NCI-H1105 (cell line): ENCODE measurements at regions not wholly inside any gene's neighbourhood (a gene's known extent, or its start where the extent isn't known, plus 50 kb on each side); places are given as distances from the start of the nearest gene placed in this dataset.

Experiments
- DNase-seq: peaks from one replicate; lab custom pipeline; 2025; lab: John Stamatoyannopoulos, UW

GRCh38 chr5:116848954-116849581 lies 274.4 kb upstream of the SEMA6A start:
- DNase-seq: no peak

GRCh38 chr5:116847960-116848359 lies 273.3 kb upstream of the SEMA6A start:
- no peak for DNase-seq

- no peak for DNase-seq
These were observed 269.4 kb upstream of the SEMA6A start for GRCh38 chr5:116844015-116844414.

- DNase-seq: no peak
These were observed 267.9 kb upstream of the SEMA6A start for GRCh38 chr5:116842514-116842961.

- no peak for DNase-seq
These were observed 267.1 kb upstream of the SEMA6A start for GRCh38 chr5:116841734-116842133.

- no peak for DNase-seq
These were observed 263.5 kb upstream of the SEMA6A start for GRCh38 chr5:116838011-116838536.

GRCh38 chr5:116834796-116835515 lies 260.3 kb upstream of the SEMA6A start:
- no peak for DNase-seq

GRCh38 chr5:116830079-116830478 lies 255.5 kb upstream of the SEMA6A start:
- DNase-seq: no peak

GRCh38 chr5:116827078-116827477 lies 252.5 kb upstream of the SEMA6A start:
- DNase-seq: no peak

- DNase-seq: no peak
These were observed 250.9 kb upstream of the SEMA6A start for GRCh38 chr5:116825486-116825885.

- DNase-seq: no peak
These were observed 250.3 kb upstream of the SEMA6A start for GRCh38 chr5:116824751-116825438.

- peak; percentile 47 for DNase-seq
These were observed 240.2 kb upstream of the SEMA6A start for GRCh38 chr5:116814626-116815385.

- DNase-seq: no peak
These were observed 239.3 kb upstream of the SEMA6A start for GRCh38 chr5:116813906-116814305.

GRCh38 chr5:116813356-116813755 lies 238.7 kb upstream of the SEMA6A start:
- DNase-seq: no peak

- no peak for DNase-seq
These were observed 236.3 kb upstream of the SEMA6A start for GRCh38 chr5:116810951-116811350.

GRCh38 chr5:116806836-116807235 lies 232.2 kb upstream of the SEMA6A start:
- DNase-seq: no peak

- no peak for DNase-seq
These were observed 224.8 kb upstream of the SEMA6A start for GRCh38 chr5:116799401-116799800.

GRCh38 chr5:116795189-116795588 lies 220.6 kb upstream of the SEMA6A start:
- no peak for DNase-seq

- no peak for DNase-seq
These were observed 214.9 kb upstream of the SEMA6A start for GRCh38 chr5:116789522-116789921.

GRCh38 chr5:116788851-116789403 lies 214.3 kb upstream of the SEMA6A start:
- no peak for DNase-seq

- no peak for DNase-seq
These were observed 212.9 kb upstream of the SEMA6A start for GRCh38 chr5:116787570-116787969.

GRCh38 chr5:116785106-116785505 lies 210.5 kb upstream of the SEMA6A start:
- DNase-seq: no peak
